ENCODE measurements at regions not wholly inside any gene's neighbourhood (a gene's known extent, or its start where the extent isn't known, plus 50 kb on each side); places are given as distances from the start of the nearest gene placed in this dataset.

DNA sequence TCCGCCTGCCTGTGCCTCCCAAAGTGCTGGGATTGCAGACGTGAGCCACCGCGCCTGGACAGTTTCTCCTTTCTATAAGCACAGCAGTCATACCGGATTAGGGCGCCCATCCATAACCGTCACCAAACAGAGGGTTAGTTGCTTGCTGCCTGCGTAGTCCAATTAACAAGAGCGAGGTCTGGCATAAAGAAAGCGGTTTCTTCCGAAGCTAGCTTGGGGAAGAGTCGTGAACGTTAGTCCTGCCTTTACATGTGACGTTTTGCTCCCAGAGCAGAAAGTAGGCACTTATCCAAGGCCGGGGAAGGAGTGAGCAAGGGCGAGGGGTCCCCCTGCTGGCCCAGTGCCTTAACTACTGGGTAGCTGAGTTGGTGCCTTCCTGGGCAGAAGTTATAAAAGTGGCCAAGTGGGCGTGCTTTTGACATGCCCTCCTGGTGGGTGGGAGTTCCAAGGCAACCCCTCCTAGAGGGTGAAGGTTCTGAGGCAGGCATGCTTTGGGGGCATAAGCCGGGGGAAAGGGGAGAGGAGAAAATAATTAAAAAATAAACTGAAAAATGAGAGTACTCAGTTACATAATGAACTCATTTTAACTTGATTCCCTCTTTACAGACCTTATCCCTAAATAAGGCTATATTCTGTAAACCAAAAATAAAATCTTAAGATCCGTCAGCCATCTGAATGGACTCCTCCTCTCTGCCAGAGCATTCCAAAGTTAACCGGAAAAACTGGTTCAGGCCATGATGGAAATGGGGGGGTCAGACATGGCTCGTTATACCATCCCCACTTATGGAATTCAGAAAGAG, 88.0 kb downstream of the FAM217A start:
- no peaks in the 10 kb centered on the region for H3K36me3 ChIP-seq (ENCODE audit: insufficient read depth, low read length)
- no peak overlapping the region for H3K4me3 ChIP-seq
- TF ChIP-seq POLR2AphosphoS5 (IDR thresholded peaks at IDR 0.05; ENCODE audit: borderline replicate concordance, low read depth, low read length) (no peak), EZH2 (IDR thresholded peaks at IDR 0.05) (no peak), FOXP2 (optimal IDR thresholded peaks at IDR 0.05; ENCODE audit: control extremely low read depth, extremely low read length, insufficient read depth) (no peak)
- DNase-seq (ENCODE audit: low read depth, low spot score) = peak; percentile 47
- H3K9me3 ChIP-seq (ENCODE audit: low read depth, low read length) = no peaks in the 10 kb centered on the region
- H3K27ac ChIP-seq = no peak overlapping the region
- no peak overlapping the region for H3K9ac ChIP-seq (ENCODE audit: insufficient read length)

GRCh38 chr6:3991941-3992340, 87.0 kb downstream of the FAM217A start:
- TF ChIP-seq POLR2AphosphoS5 (IDR thresholded peaks at IDR 0.05; ENCODE audit: borderline replicate concordance, low read depth, low read length) (no peak), FOXP2 (optimal IDR thresholded peaks at IDR 0.05; ENCODE audit: control extremely low read depth, extremely low read length, insufficient read depth) (no peak), EZH2 (IDR thresholded peaks at IDR 0.05) (no peak)
- Histone ChIP-seq H3K4me3 (no peak overlapping the region), H3K36me3 (ENCODE audit: insufficient read depth, low read length) (no peaks in the 10 kb centered on the region)

DNA sequence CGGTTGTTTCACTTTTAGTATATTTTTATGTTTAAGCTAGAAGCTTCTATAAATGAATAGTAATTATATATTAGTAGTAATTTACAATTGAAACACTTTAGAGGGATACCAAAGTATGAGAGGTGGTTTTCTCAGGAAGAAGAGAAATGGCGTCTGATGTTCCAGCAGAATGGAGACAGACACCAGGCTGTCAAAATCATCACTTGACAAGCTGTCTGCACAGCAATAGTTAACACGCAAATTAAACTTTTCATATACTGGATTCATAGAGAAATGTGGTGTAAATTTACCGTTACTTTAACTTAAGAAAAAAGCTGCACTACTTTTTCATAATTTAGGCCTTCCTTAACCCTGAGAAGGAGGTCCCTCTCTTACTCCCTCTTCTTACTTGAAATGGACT, 82.6 kb downstream of the FAM217A start:
- H3K9me3 ChIP-seq (ENCODE audit: low read depth, low read length) = no peaks in the 10 kb centered on the region
- no peak for DNase-seq (ENCODE audit: low read depth, low spot score)
- no peaks in the 10 kb centered on the region for H3K36me3 ChIP-seq (ENCODE audit: insufficient read depth, low read length)
- TF ChIP-seq FOXP2 (optimal IDR thresholded peaks at IDR 0.05; ENCODE audit: control extremely low read depth, extremely low read length, insufficient read depth) (no peak), EZH2 (IDR thresholded peaks at IDR 0.05) (no peak), POLR2AphosphoS5 (IDR thresholded peaks at IDR 0.05; ENCODE audit: borderline replicate concordance, low read depth, low read length) (no peak)
- H3K9ac ChIP-seq (ENCODE audit: insufficient read length) = no peak overlapping the region
- H3K27ac ChIP-seq = no peak overlapping the region
- no peak overlapping the region for H3K4me3 ChIP-seq

More at GRCh38 chr6:3991941-3992340, 87.0 kb downstream of the FAM217A start:
- no peak for DNase-seq (ENCODE audit: low read depth, low spot score)
- H3K27ac ChIP-seq = no peak overlapping the region
- H3K9me3 ChIP-seq (ENCODE audit: low read depth, low read length) = no peaks in the 10 kb centered on the region
- no peak overlapping the region for H3K9ac ChIP-seq (ENCODE audit: insufficient read length)

- TF ChIP-seq FOXP2 (optimal IDR thresholded peaks at IDR 0.05; ENCODE audit: control extremely low read depth, extremely low read length, insufficient read depth) (no peak), EZH2 (IDR thresholded peaks at IDR 0.05) (no peak), POLR2AphosphoS5 (IDR thresholded peaks at IDR 0.05; ENCODE audit: borderline replicate concordance, low read depth, low read length) (no peak)
- no peak overlapping the region for H3K27ac ChIP-seq
- no peaks in the 10 kb centered on the region for H3K36me3 ChIP-seq (ENCODE audit: insufficient read depth, low read length)
- no peak overlapping the region for H3K9ac ChIP-seq (ENCODE audit: insufficient read length)
- no peak for DNase-seq (ENCODE audit: low read depth, low spot score)
- no peaks in the 10 kb centered on the region for H3K9me3 ChIP-seq (ENCODE audit: low read depth, low read length)
- no peak overlapping the region for H3K4me3 ChIP-seq
These were observed 81.7 kb downstream of the FAM217A start for GRCh38 chr6:3997177-3997770.

DNA sequence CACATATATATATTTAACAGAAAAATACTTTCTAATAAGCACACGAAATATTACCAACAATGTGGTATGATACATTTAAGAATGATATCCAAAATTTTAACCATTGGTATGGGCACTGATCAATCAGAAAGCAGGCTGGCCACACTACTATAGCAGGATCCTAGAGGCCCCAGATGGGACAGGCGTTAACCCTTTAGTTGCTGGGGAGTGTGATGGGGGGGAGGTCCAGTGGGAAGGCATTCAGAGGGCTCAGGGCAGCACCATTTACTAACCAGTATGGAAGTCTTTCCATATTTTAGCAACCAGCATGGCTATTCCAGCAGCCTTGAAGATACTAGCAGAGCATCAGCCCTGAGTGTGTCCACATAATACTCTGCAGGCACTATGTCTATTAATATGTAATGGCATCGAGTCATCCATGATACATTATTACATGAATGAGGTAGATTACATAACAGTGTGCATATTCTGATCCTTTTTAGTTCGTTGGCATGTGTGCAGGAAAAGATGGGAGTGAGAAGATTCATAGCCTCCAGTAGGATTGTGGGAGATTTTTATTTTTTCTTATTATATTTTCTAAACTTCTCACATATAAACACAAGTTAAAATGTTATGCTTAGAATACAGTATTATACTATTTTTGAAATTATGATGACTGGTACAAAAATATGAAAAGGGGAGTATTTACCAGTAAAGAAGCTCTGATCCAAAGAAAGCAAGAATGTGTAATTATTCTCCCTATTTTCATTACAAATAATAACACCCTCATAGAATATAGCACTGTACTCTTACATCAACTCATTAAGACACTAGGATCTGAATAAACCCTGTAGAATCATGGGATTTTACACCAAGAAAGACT, 78.9 kb downstream of the FAM217A start:
- no peak overlapping the region for H3K27ac ChIP-seq
- no peaks in the 10 kb centered on the region for H3K9me3 ChIP-seq (ENCODE audit: low read depth, low read length)
- DNase-seq (ENCODE audit: low read depth, low spot score) = no peak
- H3K36me3 ChIP-seq (ENCODE audit: insufficient read depth, low read length) = no peaks in the 10 kb centered on the region; the same call in 1 of the 2 replicates
- no peak overlapping the region for H3K9ac ChIP-seq (ENCODE audit: insufficient read length)
- TF ChIP-seq POLR2AphosphoS5 (IDR thresholded peaks at IDR 0.05; ENCODE audit: borderline replicate concordance, low read depth, low read length) = no peak
- TF ChIP-seq FOXP2 (optimal IDR thresholded peaks at IDR 0.05; ENCODE audit: control extremely low read depth, extremely low read length, insufficient read depth) = no peak
- no peak for TF ChIP-seq EZH2 (IDR thresholded peaks at IDR 0.05)
- H3K4me3 ChIP-seq = no peak overlapping the region

DNA sequence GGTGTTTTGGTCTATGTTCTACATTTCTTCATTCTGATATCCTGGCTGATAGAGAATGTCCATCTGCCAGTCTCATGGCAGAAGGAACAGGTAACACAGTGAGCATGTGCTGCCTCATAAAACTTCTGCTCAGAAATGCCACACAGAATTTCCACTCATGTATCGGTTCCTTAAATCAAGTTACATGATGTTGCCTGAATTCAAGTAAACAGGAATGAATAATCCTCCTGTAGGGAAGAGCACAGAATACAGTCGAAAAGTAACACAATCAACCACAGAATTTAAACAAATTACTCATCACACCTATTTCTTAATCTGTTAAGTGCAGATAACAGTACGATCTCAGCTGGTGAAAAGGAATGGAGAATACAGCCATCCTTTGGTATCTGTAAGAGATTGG, 74.7 kb downstream of the FAM217A start:
- TF ChIP-seq EZH2 (IDR thresholded peaks at IDR 0.05) (no peak), FOXP2 (optimal IDR thresholded peaks at IDR 0.05; ENCODE audit: control extremely low read depth, extremely low read length, insufficient read depth) (no peak), POLR2AphosphoS5 (IDR thresholded peaks at IDR 0.05; ENCODE audit: borderline replicate concordance, low read depth, low read length) (no peak)
- DNase-seq (ENCODE audit: low read depth, low spot score) = no peak
- H3K27ac ChIP-seq = no peak overlapping the region
- H3K9me3 ChIP-seq (ENCODE audit: low read depth, low read length) = no peaks in the 10 kb centered on the region
- no peak overlapping the region for H3K9ac ChIP-seq (ENCODE audit: insufficient read length)
- no peak overlapping the region for H3K4me3 ChIP-seq
- H3K36me3 ChIP-seq (ENCODE audit: insufficient read depth, low read length) = no peaks in the 10 kb centered on the region; the same call in 1 of the 2 replicates

GRCh38 chr6:4008324-4009047, 70.5 kb downstream of the FAM217A start:
- DNase-seq (ENCODE audit: low read depth, low spot score) = peak; percentile 81
- Histone ChIP-seq H3K27ac (peak overlapping the region; percentile 53), H3K9ac (ENCODE audit: insufficient read length) (no peak overlapping the region)

More at GRCh38 chr6:4008324-4009047, 70.5 kb downstream of the FAM217A start:
- H3K36me3 ChIP-seq (ENCODE audit: insufficient read depth, low read length) = peaks cover 13% of the 10 kb centered on the region
- no peak for TF ChIP-seq POLR2AphosphoS5 (IDR thresholded peaks at IDR 0.05; ENCODE audit: borderline replicate concordance, low read depth, low read length)
- no peak for TF ChIP-seq FOXP2 (optimal IDR thresholded peaks at IDR 0.05; ENCODE audit: control extremely low read depth, extremely low read length, insufficient read depth)
- TF ChIP-seq EZH2 (IDR thresholded peaks at IDR 0.05) = no peak
- H3K9me3 ChIP-seq (ENCODE audit: low read depth, low read length) = peaks cover 7% of the 10 kb centered on the region; the same call in 1 of the 2 replicates
- no peak overlapping the region for H3K4me3 ChIP-seq

Measured in SK-N-MC (cell line).